ENCODE measurements at regions not wholly inside any gene's neighbourhood (a gene's known extent, or its start where the extent isn't known, plus 50 kb on each side); places are given as distances from the start of the nearest gene placed in this dataset.

DNA sequence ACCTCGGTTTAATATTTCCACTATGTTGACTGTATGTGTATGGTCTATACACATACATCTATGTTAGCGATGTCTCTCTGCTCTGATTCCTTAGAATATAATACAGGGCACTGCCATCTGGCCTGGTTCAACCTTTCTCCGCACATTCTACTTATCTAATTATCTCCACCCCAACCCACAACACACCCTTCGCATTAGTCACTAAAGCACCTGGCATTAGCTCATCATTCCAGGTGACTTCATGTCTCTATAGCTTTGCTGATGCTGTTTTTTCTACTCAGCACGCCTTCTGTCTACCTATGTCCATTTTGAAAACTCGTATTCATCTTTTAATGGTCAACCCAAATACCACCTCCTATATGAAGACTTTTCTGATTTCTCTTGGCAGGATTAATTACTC lies 425.2 kb upstream of the RASGEF1B start:
- TF ChIP-seq, protein P1, sequence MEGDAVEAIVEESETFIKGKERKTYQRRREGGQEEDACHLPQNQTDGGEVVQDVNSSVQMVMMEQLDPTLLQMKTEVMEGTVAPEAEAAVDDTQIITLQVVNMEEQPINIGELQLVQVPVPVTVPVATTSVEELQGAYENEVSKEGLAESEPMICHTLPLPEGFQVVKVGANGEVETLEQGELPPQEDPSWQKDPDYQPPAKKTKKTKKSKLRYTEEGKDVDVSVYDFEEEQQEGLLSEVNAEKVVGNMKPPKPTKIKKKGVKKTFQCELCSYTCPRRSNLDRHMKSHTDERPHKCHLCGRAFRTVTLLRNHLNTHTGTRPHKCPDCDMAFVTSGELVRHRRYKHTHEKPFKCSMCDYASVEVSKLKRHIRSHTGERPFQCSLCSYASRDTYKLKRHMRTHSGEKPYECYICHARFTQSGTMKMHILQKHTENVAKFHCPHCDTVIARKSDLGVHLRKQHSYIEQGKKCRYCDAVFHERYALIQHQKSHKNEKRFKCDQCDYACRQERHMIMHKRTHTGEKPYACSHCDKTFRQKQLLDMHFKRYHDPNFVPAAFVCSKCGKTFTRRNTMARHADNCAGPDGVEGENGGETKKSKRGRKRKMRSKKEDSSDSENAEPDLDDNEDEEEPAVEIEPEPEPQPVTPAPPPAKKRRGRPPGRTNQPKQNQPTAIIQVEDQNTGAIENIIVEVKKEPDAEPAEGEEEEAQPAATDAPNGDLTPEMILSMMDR (IDR thresholded peaks at IDR 0.05; ENCODE audit: low read depth, low read length, poor library complexity, severe bottlenecking) = no peak
- no peak for TF ChIP-seq EZH2phosphoT487 (IDR thresholded peaks at IDR 0.05; ENCODE audit: borderline replicate concordance, low read length)

DNA sequence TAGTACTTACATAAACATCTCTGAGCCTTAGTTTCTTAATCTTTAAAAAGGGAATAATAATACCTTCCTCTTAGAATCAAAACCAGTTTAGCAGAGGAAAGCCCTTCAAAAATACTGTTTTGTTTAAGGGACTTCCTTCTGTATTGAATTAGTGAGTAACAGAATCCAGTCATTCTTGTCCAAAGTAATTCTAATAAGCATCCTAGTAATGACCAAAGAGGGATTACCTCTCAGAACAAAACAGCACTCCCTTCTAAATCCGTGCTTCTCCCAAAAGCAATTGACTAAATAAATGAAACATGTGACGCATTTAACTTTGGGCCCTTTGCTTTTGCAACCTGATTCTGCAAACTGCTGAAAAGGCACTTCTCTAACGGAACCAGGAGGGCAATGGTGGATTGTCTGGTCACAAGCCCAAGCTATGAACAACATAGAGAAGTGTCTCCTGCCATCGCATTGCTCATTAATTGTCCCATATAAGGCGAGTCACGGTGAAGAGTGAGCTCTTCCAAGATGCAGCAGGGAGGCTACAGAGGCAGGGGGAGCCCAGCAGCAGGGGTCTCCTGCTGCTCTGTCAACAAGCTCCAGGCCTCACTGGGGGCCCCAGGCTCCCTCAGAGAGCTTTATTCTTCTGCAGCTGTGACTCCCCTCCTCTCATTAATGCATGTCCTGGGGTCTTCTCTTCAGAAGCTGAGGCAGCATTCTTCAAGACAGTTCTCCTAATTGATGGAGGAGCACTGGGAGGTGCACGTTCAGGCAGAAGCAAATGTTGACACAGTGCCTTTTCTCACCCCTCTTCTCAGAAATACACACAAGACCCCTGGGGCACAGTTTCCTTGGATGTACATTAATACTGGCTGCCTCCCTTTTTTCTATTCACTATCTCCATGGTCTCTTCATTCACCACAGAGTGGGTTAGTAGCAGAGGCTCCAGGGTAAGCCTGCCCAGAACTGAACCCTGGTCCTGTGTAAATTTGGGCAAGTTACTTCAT lies 419.6 kb upstream of the RASGEF1B start:
- H4K20me1 ChIP-seq (ENCODE audit: control insufficient read depth, insufficient read depth, low read depth, low read length) = no peaks in the 10 kb centered on the region

More for the DNA sequence above, 425.2 kb upstream of the RASGEF1B start:
- H3K36me3 ChIP-seq (ENCODE audit: control insufficient read depth, low read length) = no peaks in the 10 kb centered on the region
- H4K20me1 ChIP-seq (ENCODE audit: control insufficient read depth, insufficient read depth, low read depth, low read length) = no peaks in the 10 kb centered on the region
- H3F3A ChIP-seq (ENCODE audit: control insufficient read depth, insufficient read depth) = no peaks in the 10 kb centered on the region
- H3K9me2 ChIP-seq (replicated peaks; ENCODE audit: control insufficient read depth, low read length) = no peaks in the 10 kb centered on the region
- H3K27me3 ChIP-seq (ENCODE audit: control insufficient read depth, low read length) = no peaks in the 10 kb centered on the region
- no peak overlapping the region for H3K4me3 ChIP-seq (ENCODE audit: low read length)
- no peaks in the 10 kb centered on the region for H3K4me1 ChIP-seq (ENCODE audit: control insufficient read depth, low read length)
- H3K27ac ChIP-seq (ENCODE audit: low read depth, low read length) = no peak overlapping the region
- H3K4me2 ChIP-seq (ENCODE audit: low read length) = no peak overlapping the region
- H3K9me3 ChIP-seq (ENCODE audit: control insufficient read depth, insufficient read depth, low read length) = no peaks in the 10 kb centered on the region
- no peaks in the 10 kb centered on the region for H3K79me2 ChIP-seq (ENCODE audit: control insufficient read depth, low read length)

DNA sequence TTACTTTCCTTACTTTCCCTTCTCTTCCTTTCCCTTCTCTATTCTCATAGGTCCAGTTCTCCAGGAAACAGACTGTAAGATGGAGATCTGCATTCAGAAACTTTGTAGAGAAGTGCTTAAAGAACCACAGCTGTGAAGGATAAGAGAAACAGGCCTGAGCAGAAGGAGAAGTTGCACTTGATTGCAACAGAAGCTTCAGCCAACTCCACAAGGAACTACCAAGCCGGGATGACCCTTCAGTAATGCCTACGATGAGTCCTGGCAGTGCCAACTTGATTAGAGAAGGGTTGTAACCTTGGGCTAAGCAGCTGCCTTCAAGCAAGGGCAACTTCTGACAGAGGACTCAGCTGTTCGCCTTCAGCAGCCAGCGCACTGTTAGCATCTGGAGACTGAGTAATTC lies 413.3 kb upstream of the RASGEF1B start:
- Histone ChIP-seq H3K79me2 (ENCODE audit: control insufficient read depth, low read length) (no peaks in the 10 kb centered on the region), H3K9me2 (replicated peaks; ENCODE audit: control insufficient read depth, low read length) (no peaks in the 10 kb centered on the region), H3F3A (ENCODE audit: control insufficient read depth, insufficient read depth) (no peaks in the 10 kb centered on the region), H3K27ac (ENCODE audit: low read depth, low read length) (no peak overlapping the region), H3K4me3 (ENCODE audit: low read length) (no peak overlapping the region), H3K9me3 (ENCODE audit: control insufficient read depth, insufficient read depth, low read length) (no peaks in the 10 kb centered on the region), H3K4me2 (ENCODE audit: low read length) (no peak overlapping the region), H3K4me1 (ENCODE audit: control insufficient read depth, low read length) (no peaks in the 10 kb centered on the region), H3K36me3 (ENCODE audit: control insufficient read depth, low read length) (no peaks in the 10 kb centered on the region), H4K20me1 (ENCODE audit: control insufficient read depth, insufficient read depth, low read depth, low read length) (no peaks in the 10 kb centered on the region), H3K27me3 (ENCODE audit: control insufficient read depth, low read length) (peaks cover 5% of the 10 kb centered on the region; the same call in 1 of the 2 replicates)
- TF ChIP-seq, protein P1 (IDR thresholded peaks at IDR 0.05; ENCODE audit: low read depth, low read length, poor library complexity, severe bottlenecking) = no peak
- no peak for TF ChIP-seq EZH2phosphoT487 (IDR thresholded peaks at IDR 0.05; ENCODE audit: borderline replicate concordance, low read length)

More for the DNA sequence above, 419.6 kb upstream of the RASGEF1B start:
- Histone ChIP-seq H3F3A (ENCODE audit: control insufficient read depth, insufficient read depth) (no peaks in the 10 kb centered on the region), H3K27ac (ENCODE audit: low read depth, low read length) (no peak overlapping the region), H3K79me2 (ENCODE audit: control insufficient read depth, low read length) (no peaks in the 10 kb centered on the region), H3K36me3 (ENCODE audit: control insufficient read depth, low read length) (no peaks in the 10 kb centered on the region), H3K27me3 (ENCODE audit: control insufficient read depth, low read length) (peaks cover 5% of the 10 kb centered on the region; the same call in 1 of the 2 replicates), H3K9me3 (ENCODE audit: control insufficient read depth, insufficient read depth, low read length) (no peaks in the 10 kb centered on the region), H3K4me2 (ENCODE audit: low read length) (no peak overlapping the region), H3K4me1 (ENCODE audit: control insufficient read depth, low read length) (no peaks in the 10 kb centered on the region), H3K4me3 (ENCODE audit: low read length) (no peak overlapping the region), H3K9me2 (replicated peaks; ENCODE audit: control insufficient read depth, low read length) (no peaks in the 10 kb centered on the region)
- TF ChIP-seq, protein P1 (IDR thresholded peaks at IDR 0.05; ENCODE audit: low read depth, low read length, poor library complexity, severe bottlenecking) = no peak
- TF ChIP-seq EZH2phosphoT487 (IDR thresholded peaks at IDR 0.05; ENCODE audit: borderline replicate concordance, low read length) = no peak

Measured in DOHH2 (cell line).